K562 (cell line): ENCODE measurements at regions not wholly inside any gene's neighbourhood (a gene's known extent, or its start where the extent isn't known, plus 50 kb on each side); places are given as distances from the start of the nearest gene placed in this dataset.

Experiments
- DMBX1 ChIP-seq: fragments of 250-450 bp; sonication (Bioruptor Pico); IDR thresholded peaks from 2 replicates; pipeline ENCODE4 v1.8.0; 2022; ENCODE audit warnings: inconsistent platforms, mild to moderate bottlenecking, moderate library complexity, borderline replicate concordance
- EGR1 ChIP-seq: fragments of 450-650 bp; conservative IDR thresholded peaks from 2 replicates; pipeline ENCODE4 v1.6.1; 2017; ENCODE audit warnings: mild to moderate bottlenecking
- LARP7 ChIP-seq: fragments of 450-650 bp; IDR thresholded peaks from 2 replicates; pipeline ENCODE4 v1.6.1; 2016
- ZNF274 ChIP-seq: IDR thresholded peaks from 2 replicates; pipeline ENCODE4 v1.6.1; 2011; ENCODE audit warnings: low read depth, mild to moderate bottlenecking, low read length, moderate library complexity, borderline replicate concordance

DNA sequence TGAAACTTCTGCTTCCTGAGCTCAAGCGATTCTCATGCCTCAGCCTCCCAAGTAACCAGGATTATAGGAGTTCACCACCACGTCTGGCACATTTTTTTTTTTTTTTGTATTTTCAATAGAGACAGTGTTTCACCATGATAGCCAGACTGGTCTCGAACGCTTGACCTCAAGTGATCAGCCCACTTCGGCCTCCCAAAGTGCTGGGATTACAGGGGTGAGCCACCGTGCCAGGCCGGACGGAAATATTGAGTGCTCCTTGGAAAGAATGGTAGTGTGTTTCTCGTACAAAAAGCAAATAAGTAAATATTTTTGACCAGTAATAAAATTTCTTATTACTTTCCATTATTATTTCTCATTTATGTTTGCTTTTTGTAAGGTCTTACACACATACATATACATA is 1307.9 kb upstream of the CDH6 start:
- TF ChIP-seq DMBX1 (CRISPR knock-in tag) = no peak
- no peak for TF ChIP-seq ZNF274
- no peak for TF ChIP-seq EGR1
- TF ChIP-seq LARP7 = no peak
